ENCODE measurements at regions not wholly inside any gene's neighbourhood (a gene's known extent, or its start where the extent isn't known, plus 50 kb on each side); places are given as distances from the start of the nearest gene placed in this dataset.

GRCh38 chr5:52587131-52587530, 200.6 kb upstream of the ITGA1 start:
- no peaks in the 10 kb centered on the region for H3K36me3 ChIP-seq (ENCODE audit: low read depth)
- H3K27ac ChIP-seq (ENCODE audit: poor library complexity, severe bottlenecking) = no peak overlapping the region
- H3K4me1 ChIP-seq (ENCODE audit: insufficient read depth, poor library complexity, severe bottlenecking) = no peaks in the 10 kb centered on the region
- H3K4me3 ChIP-seq (ENCODE audit: severe bottlenecking) = no peak overlapping the region
- H3K27me3 ChIP-seq (ENCODE audit: insufficient read depth, poor library complexity, severe bottlenecking) = peaks cover 17% of the 10 kb centered on the region
- H3K9me3 ChIP-seq (ENCODE audit: severe bottlenecking) = no peaks in the 10 kb centered on the region
- ATAC-seq (ENCODE audit: low read depth) (no peak), DNase-seq (ENCODE audit: low spot score) (no peak)
- TF ChIP-seq CTCF (IDR thresholded peaks at IDR 0.05; ENCODE audit: poor library complexity, severe bottlenecking) = no peak

DNA sequence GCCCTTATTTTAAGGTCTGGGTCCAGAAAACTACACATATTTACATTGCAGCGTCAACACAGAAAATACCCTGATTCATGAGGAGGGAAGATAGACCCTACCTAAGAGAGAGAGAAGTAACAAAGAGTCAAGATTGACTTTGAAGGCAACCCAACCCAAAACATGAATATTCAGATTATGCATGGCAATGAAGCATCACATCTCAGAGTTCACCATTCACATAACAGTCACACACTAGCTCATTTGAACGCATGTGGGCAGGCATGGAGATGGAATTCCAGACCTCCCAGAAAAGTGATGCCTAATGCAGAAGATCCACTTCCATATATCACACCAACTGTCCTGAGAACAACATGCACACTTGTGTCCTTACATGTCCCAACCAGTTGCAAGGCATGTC, 190.1 kb upstream of the ITGA1 start:
- DNase-seq (ENCODE audit: low spot score) = no peak
- Histone ChIP-seq H3K9me3 (ENCODE audit: severe bottlenecking) (no peaks in the 10 kb centered on the region), H3K27ac (ENCODE audit: poor library complexity, severe bottlenecking) (no peak overlapping the region), H3K36me3 (ENCODE audit: low read depth) (no peaks in the 10 kb centered on the region), H3K4me3 (ENCODE audit: severe bottlenecking) (no peak overlapping the region), H3K27me3 (ENCODE audit: insufficient read depth, poor library complexity, severe bottlenecking) (peaks cover 28% of the 10 kb centered on the region), H3K4me1 (ENCODE audit: insufficient read depth, poor library complexity, severe bottlenecking) (no peaks in the 10 kb centered on the region)
- ATAC-seq (ENCODE audit: low read depth) = no peak
- no peak for TF ChIP-seq CTCF (IDR thresholded peaks at IDR 0.05; ENCODE audit: poor library complexity, severe bottlenecking)

GRCh38 chr5:52598968-52599367, 188.7 kb upstream of the ITGA1 start:
- Histone ChIP-seq H3K27ac (ENCODE audit: poor library complexity, severe bottlenecking) (no peak overlapping the region), H3K27me3 (ENCODE audit: insufficient read depth, poor library complexity, severe bottlenecking) (peaks cover 30% of the 10 kb centered on the region), H3K4me1 (ENCODE audit: insufficient read depth, poor library complexity, severe bottlenecking) (no peaks in the 10 kb centered on the region), H3K9me3 (ENCODE audit: severe bottlenecking) (no peaks in the 10 kb centered on the region), H3K4me3 (ENCODE audit: severe bottlenecking) (no peak overlapping the region), H3K36me3 (ENCODE audit: low read depth) (no peaks in the 10 kb centered on the region)
- no peak for DNase-seq (ENCODE audit: low spot score)
- no peak for TF ChIP-seq CTCF (IDR thresholded peaks at IDR 0.05; ENCODE audit: poor library complexity, severe bottlenecking)
- peak; percentile 35; the same call in 1 of the 3 replicates for ATAC-seq (ENCODE audit: low read depth)

GRCh38 chr5:52603778-52604554, 183.8 kb upstream of the ITGA1 start:
- no peak for DNase-seq (ENCODE audit: low spot score)
- no peak for TF ChIP-seq CTCF (IDR thresholded peaks at IDR 0.05; ENCODE audit: poor library complexity, severe bottlenecking)
- H3K4me3 ChIP-seq (ENCODE audit: severe bottlenecking) = no peak overlapping the region
- peaks cover 36% of the 10 kb centered on the region for H3K27me3 ChIP-seq (ENCODE audit: insufficient read depth, poor library complexity, severe bottlenecking)
- no peaks in the 10 kb centered on the region for H3K9me3 ChIP-seq (ENCODE audit: severe bottlenecking)
- no peak overlapping the region for H3K27ac ChIP-seq (ENCODE audit: poor library complexity, severe bottlenecking)
- ATAC-seq (ENCODE audit: low read depth) = no peak
- H3K4me1 ChIP-seq (ENCODE audit: insufficient read depth, poor library complexity, severe bottlenecking) = no peaks in the 10 kb centered on the region
- no peaks in the 10 kb centered on the region for H3K36me3 ChIP-seq (ENCODE audit: low read depth)

All from RWPE2 (cell line).